ENCODE measurements at regions not wholly inside any gene's neighbourhood (a gene's known extent, or its start where the extent isn't known, plus 50 kb on each side); places are given as distances from the start of the nearest gene placed in this dataset.

DNA sequence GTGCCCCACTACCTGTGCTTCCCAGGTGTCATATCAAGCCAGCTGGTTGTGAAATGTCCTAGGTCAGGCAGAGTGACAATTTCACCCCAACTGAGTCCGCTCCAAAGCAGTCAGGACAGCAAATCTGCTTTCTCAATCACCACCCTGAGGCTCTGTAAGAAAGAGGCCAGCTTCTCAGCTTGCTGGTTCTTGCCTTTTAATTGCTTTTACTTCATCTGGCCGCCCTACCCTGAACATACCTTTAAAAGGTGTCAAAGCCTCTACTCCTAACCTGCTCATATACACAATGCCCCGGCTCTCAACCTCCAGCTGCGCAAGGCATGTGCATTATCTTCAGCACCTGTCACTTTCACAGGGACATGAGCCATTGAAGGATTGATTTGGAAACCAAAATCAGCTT, 581.6 kb downstream of the NPHP4 start:
- TF ChIP-seq, protein P1, sequence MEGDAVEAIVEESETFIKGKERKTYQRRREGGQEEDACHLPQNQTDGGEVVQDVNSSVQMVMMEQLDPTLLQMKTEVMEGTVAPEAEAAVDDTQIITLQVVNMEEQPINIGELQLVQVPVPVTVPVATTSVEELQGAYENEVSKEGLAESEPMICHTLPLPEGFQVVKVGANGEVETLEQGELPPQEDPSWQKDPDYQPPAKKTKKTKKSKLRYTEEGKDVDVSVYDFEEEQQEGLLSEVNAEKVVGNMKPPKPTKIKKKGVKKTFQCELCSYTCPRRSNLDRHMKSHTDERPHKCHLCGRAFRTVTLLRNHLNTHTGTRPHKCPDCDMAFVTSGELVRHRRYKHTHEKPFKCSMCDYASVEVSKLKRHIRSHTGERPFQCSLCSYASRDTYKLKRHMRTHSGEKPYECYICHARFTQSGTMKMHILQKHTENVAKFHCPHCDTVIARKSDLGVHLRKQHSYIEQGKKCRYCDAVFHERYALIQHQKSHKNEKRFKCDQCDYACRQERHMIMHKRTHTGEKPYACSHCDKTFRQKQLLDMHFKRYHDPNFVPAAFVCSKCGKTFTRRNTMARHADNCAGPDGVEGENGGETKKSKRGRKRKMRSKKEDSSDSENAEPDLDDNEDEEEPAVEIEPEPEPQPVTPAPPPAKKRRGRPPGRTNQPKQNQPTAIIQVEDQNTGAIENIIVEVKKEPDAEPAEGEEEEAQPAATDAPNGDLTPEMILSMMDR (IDR thresholded peaks at IDR 0.05; ENCODE audit: borderline replicate concordance, extremely low read depth, low read length, poor library complexity, severe bottlenecking): no peak
- no peak for TF ChIP-seq EZH2 (IDR thresholded peaks at IDR 0.05; ENCODE audit: borderline replicate concordance, low read depth, low read length, severe bottlenecking)
